ENCODE measurements at regions not wholly inside any gene's neighbourhood (a gene's known extent, or its start where the extent isn't known, plus 50 kb on each side); places are given as distances from the start of the nearest gene placed in this dataset.

DNA sequence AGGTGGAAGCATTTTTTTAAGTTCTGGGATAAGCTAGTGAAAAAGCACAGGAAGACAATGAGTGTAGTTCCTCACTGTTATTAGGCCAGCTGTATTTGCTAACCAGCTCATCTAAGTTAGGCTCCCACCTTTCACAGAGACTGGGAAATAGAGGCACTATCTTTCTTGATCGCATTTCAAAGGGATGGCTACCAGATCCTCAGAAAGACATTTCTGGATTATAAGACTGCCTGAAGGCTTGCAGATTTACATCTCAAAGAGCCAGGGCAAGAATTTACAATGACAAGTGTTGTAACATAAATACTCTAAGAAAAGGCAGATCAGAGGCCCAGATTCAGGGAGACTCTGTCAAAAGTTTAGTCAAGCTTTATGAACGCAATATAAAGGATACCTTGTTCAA, 1005.5 kb downstream of the PCDH9 start:
- DNase-seq (no peak), ATAC-seq (ENCODE audit: poor library complexity) (no peak)
- CTCF ChIA-PET = no interaction called here
- TF ChIP-seq, protein P1, sequence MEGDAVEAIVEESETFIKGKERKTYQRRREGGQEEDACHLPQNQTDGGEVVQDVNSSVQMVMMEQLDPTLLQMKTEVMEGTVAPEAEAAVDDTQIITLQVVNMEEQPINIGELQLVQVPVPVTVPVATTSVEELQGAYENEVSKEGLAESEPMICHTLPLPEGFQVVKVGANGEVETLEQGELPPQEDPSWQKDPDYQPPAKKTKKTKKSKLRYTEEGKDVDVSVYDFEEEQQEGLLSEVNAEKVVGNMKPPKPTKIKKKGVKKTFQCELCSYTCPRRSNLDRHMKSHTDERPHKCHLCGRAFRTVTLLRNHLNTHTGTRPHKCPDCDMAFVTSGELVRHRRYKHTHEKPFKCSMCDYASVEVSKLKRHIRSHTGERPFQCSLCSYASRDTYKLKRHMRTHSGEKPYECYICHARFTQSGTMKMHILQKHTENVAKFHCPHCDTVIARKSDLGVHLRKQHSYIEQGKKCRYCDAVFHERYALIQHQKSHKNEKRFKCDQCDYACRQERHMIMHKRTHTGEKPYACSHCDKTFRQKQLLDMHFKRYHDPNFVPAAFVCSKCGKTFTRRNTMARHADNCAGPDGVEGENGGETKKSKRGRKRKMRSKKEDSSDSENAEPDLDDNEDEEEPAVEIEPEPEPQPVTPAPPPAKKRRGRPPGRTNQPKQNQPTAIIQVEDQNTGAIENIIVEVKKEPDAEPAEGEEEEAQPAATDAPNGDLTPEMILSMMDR (IDR thresholded peaks at IDR 0.05) = no peak
- Mint-ChIP-seq H3K27me3 (no peaks in the 10 kb centered on the region), H3K36me3 (ENCODE audit: low read depth) (no peaks in the 10 kb centered on the region), H3K4me1 (ENCODE audit: low read depth) (no peaks in the 10 kb centered on the region), H3K9me3 (peaks cover 8% of the 10 kb centered on the region), H3K27ac (no peak overlapping the region), H3K4me3 (no peak overlapping the region)
- Histone ChIP-seq H3K4me3 (ENCODE audit: low read length) (no peak overlapping the region), H3K9me3 (ENCODE audit: control insufficient read depth in 1 of 2, insufficient read depth in 1 of 2, low read length in 2 of 2) (peaks cover 0 to 3% of the 10 kb centered on the region in 2 experiments), H3K4me1 (ENCODE audit: insufficient read depth, low read length) (no peaks in the 10 kb centered on the region), H3K27me3 (ENCODE audit: control insufficient read depth in 1 of 2, insufficient read depth in 2 of 2, low read length in 2 of 2) (no peaks in the 10 kb centered on the region), H3K27ac (ENCODE audit: low read depth in 1 of 2, low read length in 2 of 2) (no peak overlapping the region), H3K36me3 (ENCODE audit: insufficient read depth, low read length) (no peaks in the 10 kb centered on the region)
- POLR2A ChIA-PET = no interaction called here
- intact Hi-C loops (cut with DNase I, micrococcal nuclease) = no loop called here

DNA sequence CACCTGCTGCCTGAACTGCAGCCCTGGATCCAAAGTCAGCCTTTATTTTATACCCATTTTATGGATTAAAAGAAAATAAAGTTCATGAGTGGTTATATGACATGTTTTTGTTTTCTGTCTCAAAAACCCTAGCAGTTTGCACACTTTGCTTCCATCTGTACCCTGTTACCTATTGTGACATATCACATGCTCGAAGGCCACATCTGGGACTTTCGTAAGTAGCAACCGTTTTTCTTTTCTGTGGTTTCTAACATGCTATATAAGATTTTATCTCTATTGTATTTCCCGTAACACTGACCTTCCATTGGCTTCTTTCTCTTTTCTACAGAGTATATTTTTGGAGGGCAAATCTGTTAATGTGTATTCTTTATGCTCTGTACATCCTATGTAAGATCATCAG, 1007.2 kb downstream of the PCDH9 start:
- DNase-seq (no peak), ATAC-seq (ENCODE audit: poor library complexity) (no peak)
- Histone ChIP-seq H3K27ac (ENCODE audit: low read depth in 1 of 2, low read length in 2 of 2) (no peak overlapping the region), H3K36me3 (ENCODE audit: insufficient read depth, low read length) (no peaks in the 10 kb centered on the region), H3K4me3 (ENCODE audit: low read length) (no peak overlapping the region), H3K9me3 (ENCODE audit: control insufficient read depth in 1 of 2, insufficient read depth in 1 of 2, low read length in 2 of 2) (peaks cover 0 to 3% of the 10 kb centered on the region in 2 experiments), H3K4me1 (ENCODE audit: insufficient read depth, low read length) (no peaks in the 10 kb centered on the region), H3K27me3 (ENCODE audit: control insufficient read depth in 1 of 2, insufficient read depth in 2 of 2, low read length in 2 of 2) (no peaks in the 10 kb centered on the region)
- CTCF ChIA-PET = no interaction called here
- POLR2A ChIA-PET = no interaction called here
- Mint-ChIP-seq H3K4me1 (ENCODE audit: low read depth) (no peaks in the 10 kb centered on the region), H3K4me3 (no peak overlapping the region), H3K36me3 (ENCODE audit: low read depth) (no peaks in the 10 kb centered on the region), H3K27me3 (no peaks in the 10 kb centered on the region), H3K9me3 (peaks cover 8% of the 10 kb centered on the region), H3K27ac (no peak overlapping the region)
- TF ChIP-seq, protein P1 (IDR thresholded peaks at IDR 0.05) = no peak
- intact Hi-C loops (cut with DNase I, micrococcal nuclease) = no loop called here

DNA sequence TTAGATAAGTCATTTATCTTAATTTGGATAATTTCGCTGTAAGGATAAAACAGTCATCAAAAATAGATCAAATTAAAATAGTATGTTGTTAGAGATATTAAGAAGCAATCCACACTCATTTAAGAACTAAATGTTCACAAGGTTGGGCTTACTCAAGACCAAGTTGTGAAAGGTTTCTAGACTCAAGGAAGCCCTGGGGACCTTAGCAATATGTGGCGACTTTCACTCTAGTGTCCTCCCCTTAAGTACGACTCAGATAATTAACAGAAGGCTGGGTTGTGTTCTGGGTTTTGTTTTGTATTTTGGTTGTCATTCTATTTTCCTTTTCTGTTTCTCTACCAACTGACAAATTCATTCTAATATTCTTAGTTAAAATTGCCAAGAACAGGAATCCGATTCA, 1008.0 kb downstream of the PCDH9 start:
- POLR2A ChIA-PET = no interaction called here
- intact Hi-C loops (cut with DNase I, micrococcal nuclease) = no loop called here
- no peaks in the 10 kb centered on the region for H3K27me3 Mint-ChIP-seq
- H3K4me3 Mint-ChIP-seq = no peak overlapping the region
- TF ChIP-seq, protein P1 (IDR thresholded peaks at IDR 0.05) = no peak
- H3K4me1 Mint-ChIP-seq (ENCODE audit: low read depth) = no peaks in the 10 kb centered on the region
- Histone ChIP-seq H3K4me1 (ENCODE audit: insufficient read depth, low read length) (no peaks in the 10 kb centered on the region), H3K9me3 (ENCODE audit: control insufficient read depth in 1 of 2, insufficient read depth in 1 of 2, low read length in 2 of 2) (peaks cover 0 to 3% of the 10 kb centered on the region in 2 experiments), H3K36me3 (ENCODE audit: insufficient read depth, low read length) (no peaks in the 10 kb centered on the region), H3K27ac (ENCODE audit: low read depth in 1 of 2, low read length in 2 of 2) (no peak overlapping the region), H3K27me3 (ENCODE audit: control insufficient read depth in 1 of 2, insufficient read depth in 2 of 2, low read length in 2 of 2) (no peaks in the 10 kb centered on the region), H3K4me3 (ENCODE audit: low read length) (no peak overlapping the region)
- DNase-seq (no peak), ATAC-seq (ENCODE audit: poor library complexity) (no peak)
- peaks cover 6% of the 10 kb centered on the region for H3K9me3 Mint-ChIP-seq
- CTCF ChIA-PET = no interaction called here
- H3K27ac Mint-ChIP-seq = no peak overlapping the region
- no peaks in the 10 kb centered on the region for H3K36me3 Mint-ChIP-seq (ENCODE audit: low read depth)
